Fibroblast of lung (primary cell): ENCODE measurements at regions not wholly inside any gene's neighbourhood (a gene's known extent, or its start where the extent isn't known, plus 50 kb on each side); places are given as distances from the start of the nearest gene placed in this dataset.

Experiments used
- DNase-seq, 2 donors: peaks; one replicate each; pipeline versions ENCODE4 v3.0.0 to v3.0.0-alpha.2; 2010; ENCODE audit warnings: low read depth in 2 of 2
- H2AFZ ChIP-seq: 2 replicates; pipeline ENCODE4 v1.5.1; 2012; ENCODE audit warnings: low read length, control low read depth, inconsistent platforms
- H3K27ac ChIP-seq: 2 replicates; pipeline ENCODE4 v1.5.1; 2011; ENCODE audit warnings: low read length, control low read depth; ENCODE audit not compliant: insufficient read depth
- H3K27me3 ChIP-seq: 2 replicates; pipeline ENCODE4 v1.5.1; 2011; ENCODE audit warnings: mild to moderate bottlenecking, low read length; ENCODE audit not compliant: control insufficient read depth, insufficient read depth
- H3K36me3 ChIP-seq: 2 replicates; pipeline ENCODE4 v1.5.1; 2011; ENCODE audit warnings: low read length; ENCODE audit not compliant: control insufficient read depth, insufficient read depth
- H3K4me1 ChIP-seq: 2 replicates; pipeline ENCODE4 v1.5.1; 2011; ENCODE audit warnings: low read length; ENCODE audit not compliant: control insufficient read depth, insufficient read depth; ENCODE audit errors: extremely low read depth
- H3K4me2 ChIP-seq: 2 replicates; pipeline ENCODE4 v1.5.1; 2011; ENCODE audit warnings: low read length, control low read depth; ENCODE audit not compliant: insufficient read depth; ENCODE audit errors: extremely low read depth
- H3K4me3 ChIP-seq, 4 experiments: fragments of 200-600 bp in 1 of 4; sonication (generic) in 1 of 4; replicated peaks in 1 of 4; 2 replicates each; pipeline ENCODE4 v1.5.1; 2011 to 2016; ENCODE audit warnings: low read length in 4 of 4, low read depth in 3 of 4, mild to moderate bottlenecking in 3 of 4, control low read depth in 2 of 4, inconsistent platforms in 1 of 4, mixed read lengths in 1 of 4; ENCODE audit not compliant: insufficient read depth in 1 of 4; ENCODE audit errors: control extremely low read depth in 1 of 4
- H3K79me2 ChIP-seq: 2 replicates; pipeline ENCODE4 v1.5.1; 2012; ENCODE audit warnings: mild to moderate bottlenecking, low read length, inconsistent platforms; ENCODE audit not compliant: control insufficient read depth, insufficient read depth
- H3K9ac ChIP-seq: 2 replicates; pipeline ENCODE4 v1.5.1; 2011; ENCODE audit warnings: mild to moderate bottlenecking, low read length, control low read depth; ENCODE audit not compliant: insufficient read depth
- H3K9me3 ChIP-seq: 2 replicates; pipeline ENCODE4 v1.5.1; 2012; ENCODE audit warnings: low read depth, low read length; ENCODE audit not compliant: control insufficient read depth, insufficient read depth
- H4K20me1 ChIP-seq: 2 replicates; pipeline ENCODE4 v1.5.1; 2011; ENCODE audit warnings: low read length; ENCODE audit not compliant: control insufficient read depth, insufficient read depth; ENCODE audit errors: extremely low read depth
- EZH2 ChIP-seq: IDR thresholded peaks from 2 replicates; pipeline ENCODE4 v1.5.1; 2012; ENCODE audit warnings: low read length, control low read depth, mild to moderate bottlenecking; ENCODE audit errors: missing control alignments
- TF ChIP-seq, protein P1 (sequence below), 2 donors: IDR thresholded peaks in 1 of 2; conservative IDR thresholded peaks in 1 of 2; 1 replicate in 1 of 2; 2 replicates in 1 of 2; pipeline ENCODE4 v1.5.1; 2011 to 2012; ENCODE audit warnings: low read length in 2 of 2, control low read depth in 1 of 2, inconsistent platforms in 1 of 2, low read depth in 1 of 2, mild to moderate bottlenecking in 1 of 2

DNA sequence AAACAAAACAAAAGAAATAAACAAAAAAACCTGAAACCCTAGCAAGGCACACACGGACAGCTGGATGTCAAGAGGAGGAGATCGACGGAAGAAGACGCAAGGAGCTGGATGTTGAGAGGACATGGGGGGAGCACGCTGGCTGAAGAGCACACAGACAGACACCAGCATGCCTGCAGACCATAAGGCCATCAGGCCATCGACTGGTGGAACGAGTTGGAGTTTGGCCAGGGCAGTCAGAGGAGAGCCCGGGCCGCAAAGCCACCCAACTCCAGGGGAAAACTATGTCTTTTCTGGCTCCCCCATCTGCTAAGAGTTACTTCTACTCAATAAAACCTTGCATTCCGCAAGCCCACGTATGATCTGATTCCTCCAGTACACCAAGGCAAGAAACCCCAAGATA, 979.6 kb downstream of the PCDH17 start:
- no peak for DNase-seq
- H3K27ac ChIP-seq = no peak overlapping the region

DNA sequence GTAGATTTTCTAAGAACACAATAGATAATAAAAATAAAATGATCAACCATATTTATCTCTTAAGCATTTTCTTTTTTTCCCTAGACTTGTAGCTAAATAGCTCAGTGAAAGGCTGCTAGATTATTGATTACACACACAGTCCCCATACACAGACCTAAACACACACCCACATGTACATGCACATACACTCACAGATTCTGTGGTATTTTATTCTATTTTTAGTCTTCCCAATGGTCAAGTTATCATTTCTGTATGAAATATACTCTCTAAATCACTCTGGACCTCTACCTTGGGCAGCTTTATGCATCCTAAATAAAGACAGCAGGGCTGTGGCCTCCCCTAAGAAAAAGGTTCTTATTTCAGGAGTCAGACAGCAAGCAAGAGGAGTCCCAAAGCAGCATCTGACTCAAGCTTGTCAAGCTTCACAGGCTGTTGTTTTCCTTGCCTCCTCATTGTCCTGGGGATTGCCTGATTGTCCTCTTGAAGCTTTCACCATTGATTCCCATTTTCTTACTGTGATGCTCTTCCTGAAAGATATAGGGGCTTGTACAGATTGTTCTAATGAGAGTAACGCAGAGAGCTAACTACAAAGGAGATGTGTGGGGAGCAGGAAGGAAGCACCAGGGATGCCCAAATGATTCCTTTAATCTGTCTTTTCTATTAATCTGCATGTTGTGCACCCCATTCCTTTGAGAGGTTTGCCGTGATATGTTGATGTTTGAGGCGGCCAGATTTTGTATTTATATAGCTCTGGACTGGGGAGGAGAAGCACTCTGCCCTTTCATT, 986.5 kb downstream of the PCDH17 start:
- no peak overlapping the region for H3K9ac ChIP-seq
- H4K20me1 ChIP-seq = no peaks in the 10 kb centered on the region
- no peak overlapping the region for H3K4me2 ChIP-seq
- no peak overlapping the region for H2AFZ ChIP-seq
- no peak overlapping the region for H3K4me3 ChIP-seq
- H3K79me2 ChIP-seq = no peaks in the 10 kb centered on the region
- H3K36me3 ChIP-seq = no peaks in the 10 kb centered on the region
- TF ChIP-seq, protein P1, sequence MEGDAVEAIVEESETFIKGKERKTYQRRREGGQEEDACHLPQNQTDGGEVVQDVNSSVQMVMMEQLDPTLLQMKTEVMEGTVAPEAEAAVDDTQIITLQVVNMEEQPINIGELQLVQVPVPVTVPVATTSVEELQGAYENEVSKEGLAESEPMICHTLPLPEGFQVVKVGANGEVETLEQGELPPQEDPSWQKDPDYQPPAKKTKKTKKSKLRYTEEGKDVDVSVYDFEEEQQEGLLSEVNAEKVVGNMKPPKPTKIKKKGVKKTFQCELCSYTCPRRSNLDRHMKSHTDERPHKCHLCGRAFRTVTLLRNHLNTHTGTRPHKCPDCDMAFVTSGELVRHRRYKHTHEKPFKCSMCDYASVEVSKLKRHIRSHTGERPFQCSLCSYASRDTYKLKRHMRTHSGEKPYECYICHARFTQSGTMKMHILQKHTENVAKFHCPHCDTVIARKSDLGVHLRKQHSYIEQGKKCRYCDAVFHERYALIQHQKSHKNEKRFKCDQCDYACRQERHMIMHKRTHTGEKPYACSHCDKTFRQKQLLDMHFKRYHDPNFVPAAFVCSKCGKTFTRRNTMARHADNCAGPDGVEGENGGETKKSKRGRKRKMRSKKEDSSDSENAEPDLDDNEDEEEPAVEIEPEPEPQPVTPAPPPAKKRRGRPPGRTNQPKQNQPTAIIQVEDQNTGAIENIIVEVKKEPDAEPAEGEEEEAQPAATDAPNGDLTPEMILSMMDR (conservative IDR thresholded peaks at IDR 0.05 in 1 of 2, IDR thresholded peaks at IDR 0.05 in 1 of 2; ENCODE audit: low read depth in 1 of 2, low read length in 2 of 2) = no peak
- no peak for TF ChIP-seq EZH2
- no peaks in the 10 kb centered on the region for H3K9me3 ChIP-seq
- no peak overlapping the region for H3K27ac ChIP-seq
- H3K4me1 ChIP-seq = no peaks in the 10 kb centered on the region
- DNase-seq = no peak
- no peaks in the 10 kb centered on the region for H3K27me3 ChIP-seq

More for the DNA sequence above, 979.6 kb downstream of the PCDH17 start:
- no peak overlapping the region for H2AFZ ChIP-seq
- no peak overlapping the region for H3K4me3 ChIP-seq
- no peak overlapping the region for H3K4me2 ChIP-seq
- no peaks in the 10 kb centered on the region for H3K79me2 ChIP-seq
- TF ChIP-seq, protein P1 (conservative IDR thresholded peaks at IDR 0.05 in 1 of 2, IDR thresholded peaks at IDR 0.05 in 1 of 2; ENCODE audit: low read depth in 1 of 2, low read length in 2 of 2) = no peak
- no peak for TF ChIP-seq EZH2
- H3K36me3 ChIP-seq = no peaks in the 10 kb centered on the region
- no peaks in the 10 kb centered on the region for H3K27me3 ChIP-seq
- no peaks in the 10 kb centered on the region for H4K20me1 ChIP-seq
- H3K4me1 ChIP-seq = no peaks in the 10 kb centered on the region
- no peak overlapping the region for H3K9ac ChIP-seq
- no peaks in the 10 kb centered on the region for H3K9me3 ChIP-seq

DNA sequence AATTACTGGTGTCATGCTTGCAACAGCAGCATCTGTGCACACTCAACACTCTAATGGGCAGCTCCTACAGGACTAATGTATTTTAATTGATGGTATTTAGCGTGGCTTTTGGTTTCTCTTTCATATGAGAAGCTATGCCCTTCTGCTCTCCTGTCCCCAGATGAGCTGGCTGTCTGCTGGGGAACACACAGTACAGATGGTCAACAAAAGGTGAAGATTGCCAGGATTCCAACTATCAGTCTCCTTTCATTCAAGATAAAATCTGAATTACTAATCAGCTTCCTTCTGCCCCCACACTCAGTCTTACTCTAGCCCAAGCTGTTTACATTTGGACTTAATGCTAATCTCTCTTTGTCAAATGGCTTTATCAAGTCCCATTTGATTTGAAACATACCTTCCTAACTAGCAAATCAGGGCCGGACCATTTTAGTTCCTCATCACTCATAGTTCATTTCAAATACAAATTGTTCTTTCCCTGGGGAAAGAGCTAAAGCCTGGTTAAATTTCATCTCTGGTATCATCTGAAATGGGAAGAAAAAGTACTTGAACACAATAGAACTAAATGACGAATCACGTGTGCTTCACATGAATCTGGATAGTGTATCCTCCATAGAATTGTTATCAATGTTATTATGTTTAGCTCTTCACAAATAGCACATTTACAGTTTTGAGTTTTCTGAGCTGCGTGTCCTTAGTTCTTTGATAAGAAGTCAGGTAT, 988.0 kb downstream of the PCDH17 start:
- Histone ChIP-seq H4K20me1 (no peaks in the 10 kb centered on the region), H3K4me1 (no peaks in the 10 kb centered on the region), H3K36me3 (no peaks in the 10 kb centered on the region), H3K27me3 (no peaks in the 10 kb centered on the region), H3K27ac (no peak overlapping the region), H3K4me2 (no peak overlapping the region), H3K9ac (no peak overlapping the region), H3K79me2 (no peaks in the 10 kb centered on the region), H3K4me3 (no peak overlapping the region), H3K9me3 (no peaks in the 10 kb centered on the region), H2AFZ (no peak overlapping the region)
- peak in 1 of 2 donors; percentile 9 for DNase-seq
- TF ChIP-seq EZH2 = no peak
- TF ChIP-seq, protein P1 (conservative IDR thresholded peaks at IDR 0.05 in 1 of 2, IDR thresholded peaks at IDR 0.05 in 1 of 2; ENCODE audit: low read depth in 1 of 2, low read length in 2 of 2) = no peak
